Left renal pelvis (tissue), 4 donors: ENCODE measurements at regions not wholly inside any gene's neighbourhood (a gene's known extent, or its start where the extent isn't known, plus 50 kb on each side); places are given as distances from the start of the nearest gene placed in this dataset.
"Not testable (repeated sequence)": the region's sequence is repeated elsewhere in the genome, so short reads cannot be mapped to it uniquely, and the experiment has no call there.

Source experiments
- DNase-seq, 4 donors: peaks; one replicate each; pipeline ENCODE4 v3.0.0-alpha.2; 2013; ENCODE audit warnings: low read depth in 4 of 4, low spot score in 3 of 4

- DNase-seq = no peak
These were observed 1745.4 kb downstream of the SLITRK1 start for GRCh38 chr13:82136880-82137279.

GRCh38 chr13:82129281-82129680 is 1753.0 kb downstream of the SLITRK1 start:
- no peak for DNase-seq

GRCh38 chr13:82118589-82118988 is 1763.7 kb downstream of the SLITRK1 start:
- DNase-seq = no peak

- DNase-seq = no peak
These were observed 1765.8 kb downstream of the SLITRK1 start for GRCh38 chr13:82116422-82116989.

- no peak for DNase-seq
These were observed 1766.9 kb downstream of the SLITRK1 start for GRCh38 chr13:82115391-82115790.

- DNase-seq = no peak
These were observed 1755.3 kb upstream of the SPRY2 start for GRCh38 chr13:82096256-82096655.

- DNase-seq = no peak
These were observed 1751.4 kb upstream of the SPRY2 start for GRCh38 chr13:82092312-82092711.

GRCh38 chr13:82088781-82089180 is 1747.9 kb upstream of the SPRY2 start:
- no peak for DNase-seq

- no peak for DNase-seq
These were observed 1735.6 kb upstream of the SPRY2 start for GRCh38 chr13:82076496-82076895.

- DNase-seq = no peak
These were observed 1729.5 kb upstream of the SPRY2 start for GRCh38 chr13:82070416-82070815.

GRCh38 chr13:82062772-82063171 is 1721.8 kb upstream of the SPRY2 start:
- no peak for DNase-seq

- DNase-seq = no peak
These were observed 1717.4 kb upstream of the SPRY2 start for GRCh38 chr13:82058364-82058763.

- not testable (repeated sequence) for DNase-seq
These were observed 1704.4 kb upstream of the SPRY2 start for GRCh38 chr13:82045316-82045715.

GRCh38 chr13:82036602-82037001 is 1695.7 kb upstream of the SPRY2 start:
- DNase-seq = no peak

- no peak for DNase-seq
These were observed 1670.4 kb upstream of the SPRY2 start for GRCh38 chr13:82011355-82011754.

- DNase-seq = no peak
These were observed 1669.9 kb upstream of the SPRY2 start for GRCh38 chr13:82010780-82011179.

GRCh38 chr13:82002710-82003109 is 1661.8 kb upstream of the SPRY2 start:
- DNase-seq = no peak

- DNase-seq = no peak
These were observed 1654.4 kb upstream of the SPRY2 start for GRCh38 chr13:81995316-81995715.

- no peak for DNase-seq
These were observed 1649.7 kb upstream of the SPRY2 start for GRCh38 chr13:81990652-81991051.

GRCh38 chr13:81988567-81988966 is 1647.6 kb upstream of the SPRY2 start:
- DNase-seq = no peak

- no peak for DNase-seq
These were observed 1646.9 kb upstream of the SPRY2 start for GRCh38 chr13:81987677-81988357.

GRCh38 chr13:81987159-81987558 is 1646.2 kb upstream of the SPRY2 start:
- DNase-seq = no peak

- no peak for DNase-seq
These were observed 1645.4 kb upstream of the SPRY2 start for GRCh38 chr13:81986308-81986707.
